PC-3 (cell line): ENCODE measurements at regions not wholly inside any gene's neighbourhood (a gene's known extent, or its start where the extent isn't known, plus 50 kb on each side); places are given as distances from the start of the nearest gene placed in this dataset.

Experiments used
- ATAC-seq: fragments of 200-7000 bp; cut with Tn5 transposase; 2 replicates; pipeline ENCODE4 v1.9.1; 2020; ENCODE audit warnings: mild to moderate bottlenecking, moderate library complexity
- BruUV-seq: library from RNA; stranded (reverse); fragments of 400-500 nt; replicated peaks from 2 replicates; lab custom pipeline; 2021; lab: Mats Ljungman, UMichigan
- CTCF ChIA-PET: fragments of 300-600 bp; sonication (Branson Sonifier 250); formaldehyde crosslinking; loops from one replicate; lab custom pipeline; 2022; ENCODE audit warnings: antibody characterized with exemption; lab: Charles Lee
- POLR2A ChIA-PET: fragments of 300-600 bp; sonication (Branson Sonifier 250); formaldehyde crosslinking; loops from one replicate; lab custom pipeline; 2022; ENCODE audit warnings: antibody characterized with exemption; ENCODE audit not compliant: unreplicated experiment; lab: Charles Lee
- DNase-seq: peaks from one replicate; pipeline ENCODE4 v3.0.0-alpha.2; 2015
- H2AFZ ChIP-seq: fragments of 300-600 bp; sonication (generic); 2 replicates; pipeline ENCODE4 v1.6.0; 2016; ENCODE audit warnings: antibody characterized with exemption, low read length
- H3F3A ChIP-seq: fragments of 300-600 bp; sonication (generic); one replicate; pipeline ENCODE4 v1.6.0; 2017; ENCODE audit warnings: antibody characterized with exemption, low read length, control low read depth, mild to moderate bottlenecking; ENCODE audit not compliant: unreplicated experiment
- H3K27ac ChIP-seq: fragments of 300-600 bp; sonication (generic); 2 replicates; pipeline ENCODE4 v1.5.1; 2016; ENCODE audit warnings: mild to moderate bottlenecking, low read length
- H3K27me3 ChIP-seq: fragments of 300-600 bp; sonication (generic); 2 replicates; pipeline ENCODE4 v1.6.1; 2016; ENCODE audit warnings: low read length, mixed read lengths
- H3K36me3 ChIP-seq: fragments of 300-600 bp; sonication (generic); 2 replicates; pipeline ENCODE4 v1.6.1; 2016; ENCODE audit warnings: low read depth, mixed run types, low read length, mixed read lengths
- H3K4me1 ChIP-seq: fragments of 300-600 bp; sonication (generic); 2 replicates; pipeline ENCODE4 v1.5.1; 2016; ENCODE audit warnings: low read length; ENCODE audit not compliant: insufficient read depth
- H3K4me2 ChIP-seq: fragments of 300-600 bp; sonication (generic); 2 replicates; pipeline ENCODE4 v1.6.0; 2016; ENCODE audit warnings: low read length
- H3K4me3 ChIP-seq: fragments of 300-600 bp; sonication (generic); 2 replicates; pipeline ENCODE4 v1.5.1; 2016; ENCODE audit warnings: mild to moderate bottlenecking, low read length, mixed read lengths
- H3K79me2 ChIP-seq: fragments of 300-600 bp; sonication (generic); 2 replicates; pipeline ENCODE4 v1.6.1; 2017; ENCODE audit warnings: low read length, mixed read lengths
- H3K9ac ChIP-seq: fragments of 300-600 bp; sonication (generic); 2 replicates; pipeline ENCODE4 v1.6.0; 2016; ENCODE audit warnings: mild to moderate bottlenecking, low read length
- H3K9me2 ChIP-seq: fragments of 300-600 bp; sonication (generic); replicated peaks from 2 replicates; pipeline ENCODE4 v1.6.1; 2016; ENCODE audit warnings: mixed run types, low read length, mixed read lengths
- H3K9me3 ChIP-seq: fragments of 300-600 bp; sonication (generic); 2 replicates; pipeline ENCODE4 v1.6.1; 2016; ENCODE audit warnings: low read length, mixed read lengths
- H4K20me1 ChIP-seq: fragments of 300-600 bp; sonication (generic); 2 replicates; pipeline ENCODE4 v1.6.1; 2016; ENCODE audit warnings: low read length, mixed read lengths
- EZH2 ChIP-seq: fragments of 300-600 bp; sonication (generic); IDR thresholded peaks from one replicate; pipeline ENCODE4 v1.6.1; 2017; ENCODE audit warnings: antibody characterized with exemption, mild to moderate bottlenecking, low read length; ENCODE audit not compliant: unreplicated experiment
- EZH2phosphoT487 ChIP-seq: fragments of 300-600 bp; sonication (generic); IDR thresholded peaks from 2 replicates; pipeline ENCODE4 v1.6.1; 2018; ENCODE audit warnings: mild to moderate bottlenecking, antibody characterized with exemption, low read length, borderline replicate concordance
- intact Hi-C: fragments of 100-400 bp; cut with micrococcal nuclease; formaldehyde crosslinking; loops from 2 replicates; pipeline ENCODE4 v1.9.0; 2023
- TF ChIP-seq, protein P1 (sequence below): fragments of 300-600 bp; sonication (generic); conservative IDR thresholded peaks from 2 replicates; pipeline ENCODE4 v1.5.1; 2017; ENCODE audit warnings: antibody characterized with exemption, low read depth, mild to moderate bottlenecking, low read length

DNA sequence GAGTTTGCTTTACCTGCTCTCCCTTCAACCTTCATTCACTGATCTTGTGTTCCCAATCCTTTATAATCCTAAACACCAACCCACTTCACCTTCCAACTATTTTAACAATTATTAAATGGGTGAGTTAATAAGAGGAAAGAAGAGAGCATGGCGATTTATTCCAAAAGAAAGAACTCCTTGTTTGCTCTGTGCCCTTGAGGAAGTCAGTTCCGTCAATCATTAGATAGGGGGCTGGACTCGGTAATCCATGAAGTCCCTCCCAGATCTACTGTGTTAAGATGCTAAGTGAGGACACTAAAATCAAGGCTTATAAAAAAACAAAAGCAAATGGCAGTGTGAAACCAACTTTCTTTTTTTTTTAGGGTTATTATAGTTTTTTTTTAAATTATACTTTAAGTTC is 589.9 kb downstream of the XIRP2 start:
- no peak overlapping the region for H3K9ac ChIP-seq
- no peaks in the 10 kb centered on the region for H3F3A ChIP-seq
- DNase-seq (no peak), ATAC-seq (no peak)
- intact Hi-C loops = no loop called here
- ChIA-PET POLR2A (no interaction called here), CTCF (no interaction called here)
- no TSS peak for BruUV-seq
- TF ChIP-seq EZH2 = no peak
- TF ChIP-seq, protein P1, sequence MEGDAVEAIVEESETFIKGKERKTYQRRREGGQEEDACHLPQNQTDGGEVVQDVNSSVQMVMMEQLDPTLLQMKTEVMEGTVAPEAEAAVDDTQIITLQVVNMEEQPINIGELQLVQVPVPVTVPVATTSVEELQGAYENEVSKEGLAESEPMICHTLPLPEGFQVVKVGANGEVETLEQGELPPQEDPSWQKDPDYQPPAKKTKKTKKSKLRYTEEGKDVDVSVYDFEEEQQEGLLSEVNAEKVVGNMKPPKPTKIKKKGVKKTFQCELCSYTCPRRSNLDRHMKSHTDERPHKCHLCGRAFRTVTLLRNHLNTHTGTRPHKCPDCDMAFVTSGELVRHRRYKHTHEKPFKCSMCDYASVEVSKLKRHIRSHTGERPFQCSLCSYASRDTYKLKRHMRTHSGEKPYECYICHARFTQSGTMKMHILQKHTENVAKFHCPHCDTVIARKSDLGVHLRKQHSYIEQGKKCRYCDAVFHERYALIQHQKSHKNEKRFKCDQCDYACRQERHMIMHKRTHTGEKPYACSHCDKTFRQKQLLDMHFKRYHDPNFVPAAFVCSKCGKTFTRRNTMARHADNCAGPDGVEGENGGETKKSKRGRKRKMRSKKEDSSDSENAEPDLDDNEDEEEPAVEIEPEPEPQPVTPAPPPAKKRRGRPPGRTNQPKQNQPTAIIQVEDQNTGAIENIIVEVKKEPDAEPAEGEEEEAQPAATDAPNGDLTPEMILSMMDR = no peak
- no peak for TF ChIP-seq EZH2phosphoT487
- no peaks in the 10 kb centered on the region for H3K36me3 ChIP-seq
- H3K79me2 ChIP-seq = no peaks in the 10 kb centered on the region
- no peaks in the 10 kb centered on the region for H3K27me3 ChIP-seq
- H3K4me1 ChIP-seq = no peaks in the 10 kb centered on the region
- no peak overlapping the region for H2AFZ ChIP-seq
- H3K9me3 ChIP-seq = no peaks in the 10 kb centered on the region
- H3K4me3 ChIP-seq = no peak overlapping the region
- H3K27ac ChIP-seq = no peak overlapping the region
- H4K20me1 ChIP-seq = no peaks in the 10 kb centered on the region
- H3K9me2 ChIP-seq = no peaks in the 10 kb centered on the region
- H3K4me2 ChIP-seq = no peak overlapping the region

DNA sequence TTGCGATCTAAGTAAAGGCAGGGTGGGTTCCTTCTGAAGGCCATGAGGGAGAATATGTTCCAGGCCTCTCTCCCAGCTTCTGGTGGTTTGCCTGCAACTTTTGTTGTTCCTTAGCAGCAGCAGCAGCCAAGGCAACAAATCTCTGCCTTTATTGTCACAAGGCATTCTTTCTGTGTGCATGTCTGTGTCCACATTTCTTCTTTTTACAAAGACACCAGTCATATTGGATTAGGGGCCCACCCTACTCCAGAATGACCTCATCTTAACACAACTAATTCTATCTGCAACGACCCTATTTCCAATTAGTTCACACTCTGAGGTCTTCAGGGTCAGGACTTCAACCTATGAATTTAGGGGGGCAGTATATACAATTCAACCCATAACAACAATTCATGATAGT is 587.5 kb downstream of the XIRP2 start:
- Histone ChIP-seq H3K4me3 (no peak overlapping the region), H3K9me2 (no peaks in the 10 kb centered on the region), H3K27me3 (no peaks in the 10 kb centered on the region), H4K20me1 (no peaks in the 10 kb centered on the region), H3K4me2 (no peak overlapping the region), H3K9ac (no peak overlapping the region), H3F3A (no peaks in the 10 kb centered on the region), H3K27ac (no peak overlapping the region), H3K36me3 (no peaks in the 10 kb centered on the region), H3K79me2 (no peaks in the 10 kb centered on the region), H3K4me1 (no peaks in the 10 kb centered on the region), H3K9me3 (no peaks in the 10 kb centered on the region), H2AFZ (no peak overlapping the region)
- intact Hi-C loops = no loop called here
- no peak for DNase-seq
- CTCF ChIA-PET = no interaction called here
- TF ChIP-seq, protein P1 = no peak
- TF ChIP-seq EZH2 (no peak), EZH2phosphoT487 (no peak)
- POLR2A ChIA-PET = no interaction called here
- BruUV-seq = no TSS peak
- no peak for ATAC-seq

DNA sequence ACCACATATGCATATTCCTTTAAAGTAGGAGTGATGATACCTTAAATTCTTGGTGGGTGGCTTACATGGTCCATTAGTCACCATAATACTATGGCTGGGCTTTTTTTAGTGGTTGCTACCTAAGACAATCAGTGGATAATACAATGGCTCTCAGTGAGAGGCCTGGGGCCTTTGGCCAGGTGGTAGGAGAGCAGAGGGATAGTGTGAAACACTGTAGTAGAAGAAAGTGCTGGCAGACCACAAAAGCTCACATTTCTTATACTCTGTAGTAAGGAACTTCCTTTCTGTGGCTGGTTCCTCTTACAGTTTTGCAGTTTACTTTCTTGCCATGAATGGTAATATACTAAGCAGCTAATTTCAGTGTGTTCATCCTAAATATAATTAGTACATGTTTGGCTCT is 583.5 kb downstream of the XIRP2 start:
- no peak for ATAC-seq
- CTCF ChIA-PET = no interaction called here

More for the DNA sequence above, 583.5 kb downstream of the XIRP2 start:
- no peaks in the 10 kb centered on the region for H4K20me1 ChIP-seq
- no peak overlapping the region for H2AFZ ChIP-seq
- H3F3A ChIP-seq = no peaks in the 10 kb centered on the region
- no peaks in the 10 kb centered on the region for H3K79me2 ChIP-seq
- H3K4me1 ChIP-seq = no peaks in the 10 kb centered on the region
- no peaks in the 10 kb centered on the region for H3K9me3 ChIP-seq
- POLR2A ChIA-PET = no interaction called here
- H3K9ac ChIP-seq = no peak overlapping the region
- intact Hi-C loops = no loop called here
- no peaks in the 10 kb centered on the region for H3K36me3 ChIP-seq
- H3K27ac ChIP-seq = no peak overlapping the region
- H3K4me2 ChIP-seq = no peak overlapping the region
- no peaks in the 10 kb centered on the region for H3K27me3 ChIP-seq
- no peaks in the 10 kb centered on the region for H3K9me2 ChIP-seq
- no peak overlapping the region for H3K4me3 ChIP-seq
- TF ChIP-seq EZH2 (no peak), EZH2phosphoT487 (no peak)
- TF ChIP-seq, protein P1 = no peak
- no TSS peak for BruUV-seq
- DNase-seq = no peak
